ENCODE measurements at regions not wholly inside any gene's neighbourhood (a gene's known extent, or its start where the extent isn't known, plus 50 kb on each side); places are given as distances from the start of the nearest gene placed in this dataset.

GRCh38 chr2:2523461-2524347 lies 192.6 kb upstream of the MYT1L start:
- Histone ChIP-seq H3K4me3 (ENCODE audit: insufficient read depth, low read depth, low read length) (no peak overlapping the region), H3K4me1 (ENCODE audit: control insufficient read depth, insufficient read depth, low read length) (no peaks in the 10 kb centered on the region), H3K27ac (ENCODE audit: insufficient read depth, low read length) (no peak overlapping the region), H2BK120ac (ENCODE audit: low read depth, low read length) (no peak overlapping the region), H3K9ac (ENCODE audit: low read depth, low read length) (no peak overlapping the region), H2BK20ac (ENCODE audit: low read depth, low read length) (no peak overlapping the region), H3K18ac (ENCODE audit: low read depth, low read length) (no peak overlapping the region), H3K23ac (ENCODE audit: low read depth, low read length) (no peak overlapping the region), H4K8ac (ENCODE audit: low read depth in 2 of 2, low read length in 2 of 2) (no peak overlapping the region), H3K4ac (ENCODE audit: low read depth, low read length) (no peak overlapping the region), H3K79me1 (ENCODE audit: low read depth in 1 of 2, low read length in 2 of 2) (no peaks in the 10 kb centered on the region), H3K9me3 (ENCODE audit: control insufficient read depth, insufficient read depth, low read length) (peaks cover 34% of the 10 kb centered on the region), H3K36me3 (ENCODE audit: control insufficient read depth, insufficient read depth, low read length) (no peaks in the 10 kb centered on the region), H2AFZ (replicated peaks; ENCODE audit: low read length, poor library complexity) (no peak overlapping the region), H4K5ac (ENCODE audit: low read depth, low read length) (no peak overlapping the region), H3K9me1 (ENCODE audit: insufficient read depth, low read length) (no peaks in the 10 kb centered on the region), H2BK5ac (ENCODE audit: low read depth, low read length, poor library complexity, severe bottlenecking) (no peak overlapping the region), H3K27me3 (ENCODE audit: control insufficient read depth, insufficient read depth, low read length) (no peaks in the 10 kb centered on the region), H3K4me2 (ENCODE audit: low read depth, low read length) (no peak overlapping the region), H2BK15ac (ENCODE audit: low read depth, low read length) (no peak overlapping the region), H3K14ac (replicated peaks; ENCODE audit: low read depth, low read length) (no peak overlapping the region), H4K91ac (ENCODE audit: insufficient read depth, low read depth, low read length) (no peak overlapping the region), H2AK5ac (ENCODE audit: low read depth, low read length) (no peak overlapping the region), H4K20me1 (ENCODE audit: insufficient read depth, low read length) (no peaks in the 10 kb centered on the region), H3K56ac (ENCODE audit: extremely low read depth, insufficient read depth, low read length) (no peak overlapping the region), H2AK9ac (replicated peaks; ENCODE audit: low read depth, low read length, poor library complexity) (no peak overlapping the region)
- no peak for TF ChIP-seq NFE2L2 (IDR thresholded peaks at IDR 0.05; ENCODE audit: low read depth, low read length)
- no peak for TF ChIP-seq CEBPB (IDR thresholded peaks at IDR 0.05; ENCODE audit: low read depth, low read length)
- no peak for TF ChIP-seq FOS (IDR thresholded peaks at IDR 0.05; ENCODE audit: low read depth, low read length)
- TF ChIP-seq USF2 (IDR thresholded peaks at IDR 0.05; ENCODE audit: low read depth, low read length) = no peak
- TF ChIP-seq RCOR1 (IDR thresholded peaks at IDR 0.05; ENCODE audit: insufficient replicate concordance, low read length) = no peak
- no peak for TF ChIP-seq SMC3 (IDR thresholded peaks at IDR 0.05; ENCODE audit: low read depth, low read length)
- TF ChIP-seq POLR2A (IDR thresholded peaks at IDR 0.05; ENCODE audit: low read depth, low read length) = no peak
- TF ChIP-seq MAFK (IDR thresholded peaks at IDR 0.05; ENCODE audit: low read depth, low read length) = no peak
- no peak for TF ChIP-seq MAZ (IDR thresholded peaks at IDR 0.05; ENCODE audit: borderline replicate concordance, low read depth, low read length)
- no peak for TF ChIP-seq CHD1 (IDR thresholded peaks at IDR 0.05; ENCODE audit: low read depth, low read length)
- TF ChIP-seq BHLHE40 (IDR thresholded peaks at IDR 0.05; ENCODE audit: low read depth, low read length) = no peak
- BruUV-seq (replicated peaks) = no TSS peak
- dilution Hi-C loops (cut with HindIII; ENCODE audit: low sequenced_read_pairs, unreplicated experiment) = no loop called here
- POLR2A ChIA-PET (ENCODE audit: unreplicated experiment) = no interaction called here
- WGBS, 2 experiments (ENCODE audit: extremely low coverage in 2 of 2, insufficient read length in 1 of 2) = 17% methylated on average over 2 of the region's 7 CpGs; no CpG with 5 or more reads in 1 of the 2 experiments
- in situ Hi-C loops (cut with MboI; ENCODE audit: low sequenced_read_pairs) = no loop called here
- no peak for ATAC-seq (ENCODE audit: low read depth)
- DNase-seq = no peak
- intact Hi-C loops (cut with micrococcal nuclease) = no loop called here
- CTCF ChIA-PET = no interaction called here
